Activated T-helper 1 cell treated with anti-CD3 and anti-CD28 coated beads, Interleukin-2, amount 50 U/mL, for 16 hours (primary cell): ENCODE measurements at regions not wholly inside any gene's neighbourhood (a gene's known extent, or its start where the extent isn't known, plus 50 kb on each side); places are given as distances from the start of the nearest gene placed in this dataset.
"Not testable (repeated sequence)": the region's sequence is repeated elsewhere in the genome, so short reads cannot be mapped to it uniquely, and the experiment has no call there.

Source experiments
- DNase-seq, 2 donors: peaks; one replicate each; pipeline ENCODE4 v3.0.0-alpha.2; 2020; ENCODE audit warnings: low read depth in 1 of 2, low spot score in 1 of 2

DNA sequence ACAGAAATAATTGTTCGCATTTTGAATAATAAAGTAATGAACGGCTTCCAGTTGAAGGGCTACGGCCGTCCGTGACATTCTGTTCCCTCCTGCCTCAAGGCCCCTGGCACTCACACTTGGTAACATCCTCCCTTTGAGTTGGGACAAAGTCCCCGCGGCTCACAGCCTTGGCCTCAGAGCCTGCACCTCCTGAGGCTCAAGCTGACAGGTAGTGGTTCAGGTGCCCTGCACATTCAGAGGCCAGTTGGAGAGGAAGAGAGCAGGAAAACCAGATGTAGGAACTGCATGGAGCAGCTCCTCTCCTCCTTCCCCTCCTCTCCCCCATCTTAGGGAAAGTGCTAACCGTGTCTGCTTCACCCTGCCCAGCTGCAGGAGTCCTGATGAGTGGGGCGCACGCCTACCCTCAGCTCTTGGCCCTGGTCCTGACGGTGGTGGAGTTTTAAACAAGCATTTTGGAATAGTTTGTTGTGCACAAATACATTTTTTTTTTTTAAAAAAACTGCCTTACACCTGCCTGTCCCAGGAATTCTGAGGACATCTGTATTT lies 393.1 kb downstream of the SMOC2 start:
- DNase-seq: no peak

DNA sequence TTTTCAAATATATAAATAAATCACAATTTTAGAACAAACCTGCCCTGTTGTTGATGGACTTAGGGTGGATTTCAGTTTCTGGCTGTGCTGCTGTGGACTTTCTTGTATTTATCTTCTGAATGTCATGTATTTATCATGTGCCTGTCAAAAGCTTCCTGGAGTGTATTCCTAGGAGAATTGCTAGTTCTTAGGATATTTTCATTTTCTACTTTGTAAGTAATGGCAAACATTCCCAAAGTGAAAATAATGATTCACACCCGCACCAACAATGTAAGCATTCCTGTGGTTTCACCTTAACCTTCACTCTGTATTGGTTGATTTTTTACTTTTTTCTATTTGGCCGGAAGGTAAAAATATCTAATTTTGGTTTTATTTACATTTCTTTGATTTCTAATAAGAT lies 387.8 kb downstream of the SMOC2 start:
- no peak for DNase-seq

DNA sequence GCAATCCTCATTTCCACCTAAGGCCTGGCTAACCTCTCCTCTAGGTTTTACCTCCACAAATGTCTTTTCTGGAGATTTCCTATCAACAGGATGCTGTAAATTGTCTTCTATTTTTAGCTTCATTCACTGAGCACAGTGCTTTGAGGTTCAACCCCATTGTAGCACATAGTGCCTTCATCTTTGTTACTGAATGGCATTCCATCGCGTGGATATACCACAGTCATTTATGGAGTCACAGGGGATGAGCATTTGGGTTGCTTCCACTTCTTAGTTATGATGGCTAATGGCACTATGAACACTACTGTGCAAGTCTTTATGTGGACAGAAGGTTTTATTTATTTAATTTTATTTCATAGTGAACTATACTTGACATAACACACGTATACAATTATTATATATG lies 387.1 kb downstream of the SMOC2 start:
- no peak for DNase-seq

DNA sequence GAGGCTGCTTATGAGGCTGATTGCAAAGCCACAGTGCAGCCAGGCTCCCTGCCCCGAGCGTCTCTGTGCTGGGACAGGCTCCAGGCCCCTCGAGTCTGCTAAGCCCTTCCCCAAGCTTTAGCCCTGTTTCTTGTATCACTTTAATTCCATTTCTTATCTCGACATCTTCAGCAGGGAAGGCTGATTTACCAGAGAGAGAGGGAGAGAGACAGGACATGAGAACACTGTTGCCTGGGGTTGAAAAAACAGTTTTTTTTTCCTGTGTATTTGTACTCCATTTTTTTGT lies 386.5 kb downstream of the SMOC2 start:
- no peak for DNase-seq

DNA sequence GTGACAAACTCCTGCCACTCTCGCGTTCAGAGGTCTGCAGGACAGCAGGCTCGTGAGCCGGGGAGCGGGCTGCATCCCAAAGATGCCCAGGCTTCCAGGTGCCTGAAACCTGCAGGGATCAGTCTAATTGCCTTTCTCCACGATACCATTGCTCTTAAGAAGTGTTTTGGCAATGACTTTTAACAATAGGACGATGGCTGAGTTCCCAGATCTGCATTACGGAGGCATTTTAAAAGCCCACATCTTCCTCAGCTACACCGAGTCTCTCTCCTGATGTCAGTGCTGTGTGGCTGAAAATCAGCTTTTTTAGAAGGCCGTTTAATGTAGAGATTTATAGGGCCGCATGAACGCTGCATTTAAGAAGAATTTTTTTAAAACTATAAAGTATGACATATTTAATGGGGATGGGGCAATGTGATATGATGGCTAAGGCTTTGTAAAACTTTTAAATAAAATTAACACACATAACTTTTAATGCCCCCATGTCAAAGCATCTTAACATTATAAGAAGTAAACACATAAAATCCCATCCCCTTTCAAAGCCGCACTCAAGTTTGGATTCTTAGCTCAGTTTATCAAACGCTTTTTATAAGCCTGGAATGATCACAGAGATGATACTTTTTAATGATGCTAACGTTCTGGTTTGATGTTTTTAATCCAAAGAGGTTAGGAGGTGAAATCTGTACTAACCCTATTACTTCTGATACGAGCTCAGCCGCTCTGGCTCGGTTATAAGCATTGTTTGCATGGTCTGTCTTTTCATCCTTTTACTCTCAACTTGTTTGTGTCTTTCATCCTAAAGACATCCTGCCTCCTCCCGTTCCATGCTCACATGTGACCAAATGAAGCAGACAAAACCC lies 386.0 kb downstream of the SMOC2 start:
- DNase-seq: no peak

DNA sequence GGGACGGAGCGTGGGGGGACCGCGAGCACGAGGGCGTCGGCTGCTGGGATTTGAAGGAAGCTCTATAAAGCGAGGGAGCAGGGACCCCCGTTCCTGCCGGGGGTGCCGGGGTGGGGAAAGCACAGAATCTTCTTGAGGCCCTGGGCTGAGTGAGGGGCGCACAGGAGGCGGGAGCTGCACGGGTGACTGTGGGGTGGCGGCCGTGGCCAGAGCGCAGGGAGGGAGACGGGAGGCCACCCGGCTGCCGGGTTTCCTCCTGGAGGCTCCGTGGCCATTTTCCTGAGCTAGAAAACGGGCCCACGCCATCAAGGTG lies 385.1 kb downstream of the SMOC2 start:
- DNase-seq: no peak

DNA sequence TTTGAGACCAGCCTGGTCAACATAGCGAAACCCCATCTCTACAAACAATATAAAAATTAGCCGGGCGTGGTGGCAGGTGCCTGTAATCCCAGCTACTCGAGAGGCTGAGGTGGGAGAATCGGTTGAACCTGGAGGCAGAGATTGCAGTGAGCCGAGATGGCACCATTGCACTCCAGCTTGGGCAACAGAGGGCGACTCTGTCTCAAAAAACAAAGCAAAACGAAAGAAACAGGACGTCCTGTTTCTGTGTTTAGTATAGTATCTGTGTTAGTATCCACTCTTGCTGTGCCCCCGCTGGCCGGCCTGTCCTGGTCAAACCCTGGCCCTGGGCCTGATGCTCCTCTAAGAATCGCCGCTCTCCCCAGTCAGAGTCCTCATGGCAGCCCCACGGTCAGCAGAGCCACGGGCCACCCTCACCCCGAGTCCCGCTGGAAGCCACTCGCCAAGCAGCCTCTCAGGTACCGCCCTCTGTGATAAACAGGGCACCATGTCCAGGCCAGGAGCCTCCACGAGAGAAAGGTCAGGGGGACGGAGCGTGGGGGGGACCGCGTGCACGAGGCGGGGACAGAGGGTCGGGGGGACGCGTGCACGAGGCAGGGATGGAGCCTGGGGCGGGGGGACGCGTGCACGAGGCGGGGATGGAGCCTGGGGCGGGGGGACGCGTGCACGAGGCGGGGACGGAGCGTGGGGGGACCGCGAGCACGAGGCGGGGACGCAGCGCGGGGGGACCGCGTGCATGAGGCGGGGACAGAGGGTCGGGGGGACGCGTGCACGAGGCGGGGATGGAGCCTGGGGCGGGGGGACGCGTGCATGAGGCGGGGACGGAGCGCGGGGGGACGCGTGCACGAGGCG lies 384.5 kb downstream of the SMOC2 start:
- DNase-seq: no peak

DNA sequence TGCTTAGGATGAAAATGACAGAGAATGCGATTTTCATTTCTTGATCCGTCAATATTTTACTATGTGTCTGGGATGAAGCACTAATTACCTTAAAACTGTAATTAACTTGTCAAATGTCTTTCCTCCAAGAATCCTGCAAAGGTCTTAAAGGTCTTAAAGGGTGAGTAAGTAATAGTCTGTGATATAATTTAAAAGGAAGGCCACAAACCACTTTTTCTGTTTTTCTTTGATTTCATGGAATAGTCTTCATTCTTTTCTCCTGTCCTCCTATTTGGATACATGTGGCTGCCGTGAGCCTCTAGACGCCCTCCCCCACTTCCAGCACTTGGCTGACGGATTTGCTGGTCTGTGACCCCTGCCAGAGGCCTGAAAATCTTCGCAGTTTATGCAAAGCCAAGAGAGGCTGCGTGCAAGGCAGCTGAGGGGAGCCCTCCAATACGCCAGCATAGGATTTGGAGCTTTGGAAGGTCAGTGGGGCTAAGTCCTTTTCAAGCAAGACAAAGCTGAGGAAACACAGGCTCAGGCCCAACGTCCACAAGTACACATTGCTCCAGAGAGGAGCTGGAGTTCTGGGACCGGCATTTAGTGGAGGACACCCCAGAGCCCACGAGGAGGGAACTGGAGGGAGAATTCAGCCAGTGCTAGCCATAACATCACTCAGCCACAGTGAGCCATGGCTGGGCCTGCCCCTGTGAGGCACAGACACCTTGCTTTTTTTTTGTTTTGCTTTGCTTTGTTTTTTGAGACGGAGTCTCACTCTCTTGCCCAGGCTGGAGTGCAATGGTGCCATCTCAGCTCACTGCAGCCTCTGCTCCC lies 382.6 kb downstream of the SMOC2 start:
- no peak for DNase-seq

DNA sequence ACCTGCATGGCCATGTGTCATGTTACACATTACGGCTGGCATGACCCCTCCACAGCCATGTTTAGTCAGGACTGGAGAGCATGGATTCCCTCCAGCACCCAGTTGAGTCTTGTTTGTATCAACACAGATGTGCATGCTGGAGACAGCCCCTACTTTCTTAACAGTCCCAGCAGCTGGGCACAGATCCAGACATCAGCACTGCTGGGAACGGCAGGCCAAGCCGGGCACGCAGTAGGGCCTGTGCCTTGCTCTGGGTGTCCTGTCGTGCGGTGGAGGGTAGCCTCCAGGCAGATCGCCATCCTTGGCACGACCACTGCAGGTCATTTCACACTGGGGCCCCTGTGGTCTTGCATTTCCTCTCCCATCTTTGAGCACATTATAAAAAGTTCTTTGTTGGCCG lies 381.4 kb downstream of the SMOC2 start:
- no peak for DNase-seq

DNA sequence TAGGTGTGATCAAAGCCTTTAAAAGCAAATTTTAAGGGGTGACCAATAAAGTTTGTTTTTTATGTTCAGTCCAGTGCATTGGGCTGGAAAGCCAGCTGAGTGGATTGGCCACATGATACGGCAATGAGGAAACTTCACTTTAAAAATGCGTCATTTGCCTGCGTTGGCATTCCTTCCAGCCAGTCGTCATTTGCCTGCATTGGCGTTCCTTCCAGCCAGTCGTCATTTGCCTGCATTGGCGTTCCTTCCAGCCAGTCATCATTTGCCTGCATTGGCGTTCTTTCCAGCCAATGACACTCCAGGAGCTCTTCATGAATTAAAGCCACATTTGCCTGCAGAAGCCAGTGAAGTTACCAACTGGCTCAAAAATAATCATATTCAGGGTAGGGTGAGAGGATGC lies 378.6 kb downstream of the SMOC2 start:
- DNase-seq: no peak

DNA sequence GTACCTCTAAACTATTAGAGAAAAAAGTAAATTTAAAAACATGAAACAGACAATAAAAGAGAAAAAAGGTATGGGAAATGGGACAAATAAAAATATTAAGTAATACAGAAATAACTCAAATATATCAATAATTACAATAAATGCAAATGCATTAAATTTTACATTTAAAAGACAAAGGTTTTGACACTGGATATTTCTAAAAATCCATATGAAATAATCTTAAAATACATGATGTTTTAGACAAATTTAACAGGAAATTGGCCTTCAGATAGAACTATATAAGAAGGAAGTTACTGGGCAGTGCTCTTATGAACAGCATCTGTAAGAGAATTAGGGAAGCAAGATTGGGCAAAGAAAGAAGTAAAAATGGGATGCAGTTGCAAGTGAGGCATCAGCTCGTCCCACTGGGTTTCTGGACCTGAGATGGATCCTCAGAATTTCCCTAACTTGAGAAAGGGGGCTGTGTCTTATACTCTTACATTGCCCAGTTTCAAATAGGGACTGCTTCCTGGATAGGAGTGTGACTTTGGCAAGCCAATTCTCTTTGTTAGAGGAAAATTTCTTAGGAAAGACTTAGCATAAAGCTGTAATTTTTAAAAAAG lies 376.7 kb downstream of the SMOC2 start:
- DNase-seq: no peak

DNA sequence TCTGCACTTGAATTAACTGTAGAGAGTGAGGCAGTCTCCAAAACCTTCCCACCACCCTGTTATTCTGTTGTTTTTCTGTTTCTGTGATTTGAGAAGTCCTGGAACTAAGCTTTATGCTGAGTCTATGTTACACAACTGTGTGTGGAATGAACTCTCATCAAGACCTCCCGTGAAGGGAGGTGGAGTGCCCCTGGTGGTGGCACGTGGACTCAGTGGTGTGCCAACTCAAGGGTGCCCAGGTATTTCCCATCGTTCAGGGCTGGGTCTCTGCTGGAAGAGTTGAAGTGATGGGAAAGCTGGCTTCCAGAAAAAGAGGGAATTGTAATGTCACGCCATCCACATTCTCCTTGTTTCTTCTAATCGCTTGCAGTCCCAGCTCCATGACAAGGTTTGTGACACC lies 374.2 kb downstream of the SMOC2 start:
- DNase-seq: no peak

DNA sequence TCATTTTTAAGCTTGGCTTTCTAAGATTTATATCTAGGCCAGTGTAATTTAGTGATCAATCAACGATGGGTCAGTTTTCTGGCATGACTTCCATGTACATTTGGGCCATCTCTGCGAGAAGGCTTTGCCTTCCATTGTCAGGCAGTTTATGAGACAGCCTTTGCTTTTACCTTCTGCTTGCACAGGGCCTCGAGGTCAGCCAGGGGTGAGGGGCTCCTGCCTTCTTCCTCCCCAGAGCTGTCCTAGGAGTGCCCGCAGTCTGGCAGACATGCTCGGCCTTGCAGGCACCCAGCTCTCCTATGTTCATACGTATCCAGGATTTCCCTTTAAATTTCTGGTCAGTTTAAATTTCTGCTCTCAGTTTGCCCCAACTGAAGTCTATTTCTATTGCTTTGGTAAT lies 367.2 kb downstream of the SMOC2 start:
- no peak for DNase-seq

DNA sequence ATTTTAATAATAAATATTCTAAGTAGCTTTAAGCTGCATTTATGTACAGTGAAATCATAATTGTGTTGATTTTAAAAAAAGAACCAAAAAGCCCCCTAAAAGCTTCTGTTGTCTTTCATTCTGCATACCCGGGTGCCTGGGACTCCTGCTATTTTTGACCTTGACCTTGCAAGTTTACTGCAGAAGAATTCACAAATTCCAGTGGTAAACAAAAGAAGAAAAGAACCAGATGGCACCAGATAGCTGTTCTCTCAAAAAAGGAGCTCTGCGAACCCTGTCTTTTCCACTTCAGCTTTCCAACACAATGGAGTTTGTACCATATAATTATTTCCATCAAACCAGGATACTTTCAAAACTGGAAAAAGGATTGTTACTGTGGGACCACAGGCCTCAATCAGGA lies 363.3 kb downstream of the SMOC2 start:
- DNase-seq: no peak

DNA sequence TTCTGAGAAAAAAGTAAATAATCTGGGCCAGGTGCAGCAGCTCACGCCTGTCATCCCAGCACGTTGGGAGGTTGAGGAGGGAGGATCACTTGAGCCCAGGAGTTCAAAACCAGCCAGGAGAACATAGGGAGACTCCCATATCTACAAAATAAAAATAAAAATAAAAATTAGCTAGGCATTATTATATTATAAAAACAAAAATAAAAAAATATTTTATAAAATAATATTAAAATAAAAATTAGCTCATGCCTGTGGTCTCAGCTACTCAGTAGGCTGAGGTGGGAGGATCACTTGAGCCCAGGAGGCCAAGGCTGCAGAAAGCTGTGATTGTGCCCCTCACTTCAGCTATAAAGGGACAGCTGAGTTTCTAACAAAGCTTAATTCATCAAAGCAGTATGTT lies 362.9 kb downstream of the SMOC2 start:
- DNase-seq: no peak

DNA sequence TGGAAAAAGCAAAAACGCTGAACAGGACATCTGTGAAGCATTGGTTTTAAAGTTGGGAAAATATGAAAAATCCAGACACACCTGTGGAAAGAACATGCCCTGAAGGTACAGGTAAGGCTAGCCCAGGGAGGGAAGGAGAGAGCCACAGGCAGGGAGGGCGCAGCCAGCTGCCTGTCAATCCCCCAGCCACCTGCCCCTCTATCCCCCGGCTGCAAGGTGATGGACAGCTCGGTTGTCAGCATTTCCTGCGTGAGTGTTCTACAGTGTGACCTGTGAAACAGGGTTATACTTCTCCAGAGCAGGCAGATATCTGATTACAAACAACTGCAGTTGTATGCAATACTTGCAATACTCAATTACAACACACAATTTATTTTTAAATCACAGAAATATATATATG lies 358.1 kb downstream of the SMOC2 start:
- no peak for DNase-seq

DNA sequence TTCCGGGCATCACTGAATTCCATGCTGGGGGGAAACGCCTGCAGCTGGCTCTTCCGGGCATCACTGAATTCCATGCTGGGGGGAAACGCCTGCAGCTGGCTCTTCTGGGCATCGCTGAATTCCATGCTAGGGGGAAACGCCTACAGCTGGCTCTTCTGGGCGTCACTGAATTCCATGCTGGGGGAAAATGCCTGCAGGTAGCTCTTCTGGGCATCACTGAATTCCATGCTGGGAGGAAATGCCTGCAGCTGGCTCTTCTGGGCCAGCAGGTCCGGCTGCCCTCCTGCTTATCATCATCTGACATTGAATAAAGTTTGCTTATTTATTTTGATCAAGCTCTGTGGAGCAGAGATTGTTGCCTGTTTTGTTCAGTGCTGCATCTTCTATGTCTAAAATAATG lies 355.1 kb downstream of the SMOC2 start:
- no peak for DNase-seq

DNA sequence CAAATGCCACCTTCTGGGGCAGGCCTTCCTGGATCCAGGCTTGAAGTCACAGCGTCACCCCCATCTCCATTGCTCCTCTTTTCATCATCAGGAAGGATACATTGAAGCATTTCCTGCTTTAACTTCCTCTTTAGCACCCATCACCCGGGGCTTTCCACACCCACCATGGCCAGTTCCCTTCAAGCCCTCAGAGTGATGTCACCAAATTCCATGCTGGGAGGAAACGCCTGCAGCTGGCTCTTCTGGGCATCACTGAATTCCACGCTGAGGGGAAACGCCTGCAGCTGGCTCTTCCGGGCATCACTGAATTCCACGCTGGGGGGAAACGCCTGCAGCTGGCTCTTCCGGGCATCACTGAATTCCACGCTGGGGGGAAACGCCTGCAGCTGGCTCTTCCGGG lies 354.6 kb downstream of the SMOC2 start:
- DNase-seq: not testable (repeated sequence)

DNA sequence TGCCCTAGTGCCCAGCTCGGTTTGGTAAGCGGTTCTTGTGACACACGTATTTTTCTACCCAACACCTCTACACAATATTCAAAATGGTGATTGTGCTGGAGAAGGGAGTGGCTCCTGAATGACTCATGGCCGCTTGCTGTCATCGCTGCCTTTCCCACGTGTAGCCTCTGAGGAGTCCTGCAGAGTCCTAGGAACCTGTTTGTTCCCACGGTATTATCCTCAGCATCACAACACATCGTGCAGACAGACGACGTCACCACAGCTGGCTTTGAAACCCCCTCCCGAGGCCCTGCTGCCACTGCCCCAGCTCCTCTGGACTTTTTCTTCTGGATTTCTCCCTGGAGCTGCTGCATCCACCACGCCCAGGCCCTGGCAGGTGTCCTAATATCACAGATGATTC lies 353.5 kb downstream of the SMOC2 start:
- no peak for DNase-seq

DNA sequence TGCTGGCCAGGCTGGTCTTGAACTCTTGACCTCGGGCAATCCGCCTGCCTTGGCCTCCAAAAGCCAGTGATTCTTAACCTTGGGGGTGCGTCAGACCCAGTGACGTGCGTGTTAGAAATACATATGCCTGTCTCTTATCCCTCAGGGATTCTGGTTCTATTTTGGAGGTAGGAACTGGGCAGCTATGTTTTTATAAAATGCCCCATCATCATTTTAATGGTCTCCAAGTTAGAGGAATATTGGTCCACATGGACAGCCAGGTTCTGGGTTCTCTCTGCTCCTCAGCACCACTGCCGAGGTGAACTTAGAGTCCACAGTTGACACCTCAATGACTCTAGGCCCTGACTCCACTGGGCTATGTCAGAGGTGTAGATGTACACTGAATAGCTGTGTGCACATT lies 352.7 kb downstream of the SMOC2 start:
- DNase-seq: no peak

DNA sequence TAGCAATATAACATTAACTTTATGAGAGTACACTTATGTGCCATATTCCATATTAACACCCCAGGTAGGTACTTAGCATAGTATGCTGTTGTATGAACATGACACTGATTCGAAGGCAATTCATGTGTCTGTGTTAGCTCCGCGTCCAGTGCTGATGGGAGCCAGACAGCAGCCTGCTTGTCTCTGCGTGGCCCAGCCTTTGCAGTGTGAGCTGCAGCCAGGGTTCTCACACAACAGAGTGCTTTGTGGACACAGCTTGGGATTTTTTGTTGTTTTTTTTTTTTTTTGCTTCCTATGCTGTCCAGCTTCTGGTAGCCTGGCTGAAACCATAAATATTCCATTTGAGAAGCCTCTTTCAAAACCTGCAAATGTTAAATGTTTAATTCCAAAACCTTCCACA lies 350.9 kb downstream of the SMOC2 start:
- DNase-seq: no peak
